HG03342 (cell line): ENCODE measurements at regions not wholly inside any gene's neighbourhood (a gene's known extent, or its start where the extent isn't known, plus 50 kb on each side); places are given as distances from the start of the nearest gene placed in this dataset.
"Not testable (repeated sequence)": the region's sequence is repeated elsewhere in the genome, so short reads cannot be mapped to it uniquely, and the experiment has no call there.

Source experiments
- ATAC-seq: cut with Tn5 transposase; IDR thresholded peaks from one replicate; pipeline ENCODE4 v1.9.1; 2021; ENCODE audit warnings: mild to moderate bottlenecking, moderate library complexity; ENCODE audit not compliant: unreplicated experiment

GRCh38 chr12:8282181-8282580, 54.8 kb upstream of the FAM90A1 start:
- not testable (repeated sequence) for ATAC-seq

GRCh38 chr12:8285681-8286080, 58.3 kb upstream of the FAM90A1 start:
- not testable (repeated sequence) for ATAC-seq

GRCh38 chr12:8291764-8292163, 64.3 kb upstream of the FAM90A1 start:
- ATAC-seq, result not testable (repeated sequence)

- not testable (repeated sequence) for ATAC-seq
These were observed 67.2 kb upstream of the FAM90A1 start for GRCh38 chr12:8294662-8295061.

GRCh38 chr12:8308611-8309010, 81.2 kb upstream of the FAM90A1 start:
- ATAC-seq, result not testable (repeated sequence)

GRCh38 chr12:8315997-8316396, 88.6 kb upstream of the FAM90A1 start:
- ATAC-seq, result not testable (repeated sequence)

- not testable (repeated sequence) for ATAC-seq
These were observed 90.3 kb upstream of the FAM90A1 start for GRCh38 chr12:8317675-8318074.

- ATAC-seq, result not testable (repeated sequence)
These were observed 92.9 kb upstream of the FAM90A1 start for GRCh38 chr12:8320251-8320730.

- ATAC-seq, result not testable (repeated sequence)
These were observed 93.5 kb upstream of the FAM90A1 start for GRCh38 chr12:8320791-8321370.

- not testable (repeated sequence) for ATAC-seq
These were observed 97.9 kb upstream of the FAM90A1 start for GRCh38 chr12:8325145-8325839.

- not testable (repeated sequence) for ATAC-seq
These were observed 101.4 kb upstream of the FAM90A1 start for GRCh38 chr12:8328835-8329234.

GRCh38 chr12:8332373-8332772, 105.0 kb upstream of the FAM90A1 start:
- ATAC-seq, result not testable (repeated sequence)

GRCh38 chr12:8351073-8351472, 104.7 kb upstream of the CLEC6A start:
- ATAC-seq, result not testable (repeated sequence)

GRCh38 chr12:8354741-8355140, 101.0 kb upstream of the CLEC6A start:
- ATAC-seq, result not testable (repeated sequence)

GRCh38 chr12:8355531-8355930, 100.2 kb upstream of the CLEC6A start:
- ATAC-seq, result not testable (repeated sequence)

- ATAC-seq, result not testable (repeated sequence)
These were observed 82.0 kb upstream of the CLEC6A start for GRCh38 chr12:8373744-8374143.

- not testable (repeated sequence) for ATAC-seq
These were observed 80.6 kb upstream of the CLEC6A start for GRCh38 chr12:8375122-8375521.

- ATAC-seq, result not testable (repeated sequence)
These were observed 78.0 kb upstream of the CLEC6A start for GRCh38 chr12:8377756-8378155.

GRCh38 chr12:8382556-8382955, 73.2 kb upstream of the CLEC6A start:
- ATAC-seq, result not testable (repeated sequence)

- ATAC-seq, result not testable (repeated sequence)
These were observed 71.1 kb upstream of the CLEC6A start for GRCh38 chr12:8384686-8385085.

GRCh38 chr12:8385431-8385830, 70.3 kb upstream of the CLEC6A start:
- ATAC-seq, result not testable (repeated sequence)

- ATAC-seq, result not testable (repeated sequence)
These were observed 69.1 kb upstream of the CLEC6A start for GRCh38 chr12:8386661-8387060.
